NCI-H1105 treated with DMSO at 0.1 percent for 48 hours (cell line): ENCODE measurements at regions not wholly inside any gene's neighbourhood (a gene's known extent, or its start where the extent isn't known, plus 50 kb on each side); places are given as distances from the start of the nearest gene placed in this dataset.
"Not testable (repeated sequence)": the region's sequence is repeated elsewhere in the genome, so short reads cannot be mapped to it uniquely, and the experiment has no call there.

Experiments
- DNase-seq: peaks from one replicate; lab custom pipeline; 2025; lab: John Stamatoyannopoulos, UW

DNA sequence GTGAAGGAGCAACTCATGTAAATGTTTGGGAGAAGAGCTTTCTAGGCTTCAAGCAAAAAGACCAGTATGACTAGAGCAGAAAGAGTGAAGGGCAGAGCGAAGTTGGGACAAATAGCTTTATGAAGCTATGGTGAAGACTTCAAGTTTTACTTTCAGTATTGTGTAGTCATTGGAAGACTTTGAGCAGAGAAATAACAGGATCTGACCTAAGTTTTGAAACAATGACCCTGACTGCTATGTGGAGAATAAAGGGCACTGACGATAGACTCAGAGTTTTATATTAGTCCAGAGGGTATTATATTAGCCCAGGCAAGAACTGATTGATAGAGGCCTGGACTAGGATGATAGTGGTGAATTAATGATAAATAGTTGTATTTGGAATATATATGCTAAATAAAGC, 187.3 kb downstream of the KTN1 start:
- DNase-seq: no peak

DNA sequence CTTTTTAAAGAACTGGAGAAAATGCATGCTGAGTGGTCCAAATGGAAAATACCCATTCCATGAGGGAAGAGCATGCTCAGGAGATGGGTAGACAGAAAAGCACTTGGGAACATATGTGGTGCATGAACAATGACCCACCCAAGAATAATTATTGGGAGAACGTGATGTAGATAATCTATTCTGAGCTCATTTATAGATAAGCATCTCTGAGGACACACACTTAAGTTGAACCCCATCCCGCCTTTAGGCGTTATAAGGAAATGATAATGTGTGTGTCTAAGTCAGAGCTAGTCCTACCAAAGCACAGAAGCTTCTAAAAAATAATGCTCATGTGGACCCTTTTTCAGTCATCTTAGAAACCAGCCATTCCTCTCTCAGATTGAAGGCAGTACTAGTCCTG, 189.9 kb downstream of the KTN1 start:
- DNase-seq: no peak

DNA sequence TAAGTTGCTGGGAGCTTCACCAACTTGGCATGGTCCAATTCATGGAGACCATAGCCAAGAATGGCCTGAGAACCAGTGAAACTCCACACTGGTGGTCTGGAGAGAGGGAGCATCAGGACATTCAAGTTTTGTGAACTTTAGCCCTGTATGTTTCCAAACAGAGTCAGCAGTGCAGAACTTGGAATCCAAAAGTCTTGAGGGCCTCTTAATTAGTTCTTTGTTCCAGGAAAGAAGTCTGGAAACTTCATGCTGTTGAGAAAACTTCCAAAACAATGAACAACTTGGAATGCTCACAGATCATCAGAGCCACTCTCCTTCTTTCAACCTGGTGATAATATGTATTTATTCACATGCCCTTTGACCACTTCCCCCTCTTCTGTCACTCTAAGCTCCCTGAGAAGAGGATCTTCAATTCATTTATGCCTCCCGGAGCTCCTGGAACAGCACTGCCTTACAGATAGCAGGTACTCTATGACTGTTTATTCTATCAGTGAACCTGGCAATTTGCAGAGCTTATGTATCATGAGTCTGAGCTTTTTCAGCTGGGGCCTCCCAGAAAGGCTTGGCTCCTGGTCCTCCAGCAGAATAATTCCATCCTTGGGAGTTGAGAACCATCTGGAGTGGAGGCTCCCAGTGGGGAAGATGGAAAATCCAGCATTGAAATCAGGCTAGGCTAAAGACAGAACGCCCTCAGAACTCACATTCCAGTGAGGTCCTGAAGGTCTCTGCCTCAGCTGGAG, 191.4 kb downstream of the KTN1 start:
- DNase-seq: no peak

DNA sequence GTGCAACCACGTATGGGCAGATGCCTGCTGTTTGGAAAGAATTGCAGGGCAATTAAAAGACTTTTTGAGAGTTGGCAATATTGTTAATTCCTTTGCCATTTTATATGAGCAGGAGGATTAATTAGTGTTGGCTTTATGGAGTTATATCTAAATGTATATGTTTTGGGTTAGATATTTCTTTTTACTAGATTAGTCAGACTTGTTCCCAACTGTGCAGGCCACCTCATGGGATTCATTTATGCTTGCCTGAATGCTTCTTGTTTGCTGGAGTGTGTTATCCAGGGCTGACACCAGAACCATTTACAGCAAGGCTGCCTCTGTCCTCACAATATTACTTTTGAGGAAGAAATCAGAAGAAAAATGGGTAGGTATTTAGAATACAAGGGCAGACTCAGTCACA, 192.5 kb downstream of the KTN1 start:
- DNase-seq: no peak

DNA sequence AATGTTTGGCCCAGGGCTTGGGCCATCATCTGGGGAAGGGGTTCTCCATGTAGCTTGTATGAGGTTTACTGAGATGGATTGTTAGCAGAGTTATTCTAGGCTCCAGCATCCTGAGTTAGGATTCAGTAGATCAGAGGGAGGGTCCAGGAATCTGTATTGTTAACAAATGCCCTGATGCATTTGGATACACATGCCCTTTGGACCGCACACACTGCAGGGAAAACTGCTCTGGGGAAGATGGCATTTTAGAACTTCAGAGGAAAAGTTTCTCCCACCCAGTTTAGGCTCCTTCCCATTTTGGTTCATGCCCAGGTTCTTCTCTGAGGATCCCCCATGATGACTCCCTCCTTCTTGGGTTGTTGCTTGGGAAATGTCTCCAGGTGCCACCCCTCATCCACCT, 193.3 kb downstream of the KTN1 start:
- DNase-seq: no peak

DNA sequence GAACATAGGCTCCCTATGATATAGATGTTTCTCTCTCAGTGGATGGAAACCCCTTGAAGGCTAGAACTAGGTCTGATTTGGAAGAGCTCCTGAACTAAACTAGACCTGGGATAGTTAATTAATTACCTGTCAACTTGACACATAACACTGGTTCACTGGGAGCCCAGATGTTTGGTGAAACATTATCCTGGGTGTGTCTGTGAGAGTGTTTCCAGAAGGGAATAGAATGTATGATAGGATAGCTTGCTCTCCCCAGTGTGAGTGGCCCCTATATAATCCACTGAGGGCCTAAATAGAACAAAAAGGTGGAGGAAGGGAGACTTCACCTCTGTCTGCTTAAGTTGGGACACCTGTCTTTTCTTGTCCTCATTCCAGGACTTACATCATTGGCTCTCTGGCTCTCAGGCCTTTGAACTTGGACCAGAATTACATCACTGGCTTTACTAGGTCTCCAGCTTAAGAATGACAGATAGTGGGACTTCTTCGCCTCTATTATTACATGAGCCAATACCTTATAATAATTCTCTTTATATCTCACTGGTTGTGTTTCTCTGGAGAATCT, 194.1 kb downstream of the KTN1 start:
- DNase-seq: no peak

DNA sequence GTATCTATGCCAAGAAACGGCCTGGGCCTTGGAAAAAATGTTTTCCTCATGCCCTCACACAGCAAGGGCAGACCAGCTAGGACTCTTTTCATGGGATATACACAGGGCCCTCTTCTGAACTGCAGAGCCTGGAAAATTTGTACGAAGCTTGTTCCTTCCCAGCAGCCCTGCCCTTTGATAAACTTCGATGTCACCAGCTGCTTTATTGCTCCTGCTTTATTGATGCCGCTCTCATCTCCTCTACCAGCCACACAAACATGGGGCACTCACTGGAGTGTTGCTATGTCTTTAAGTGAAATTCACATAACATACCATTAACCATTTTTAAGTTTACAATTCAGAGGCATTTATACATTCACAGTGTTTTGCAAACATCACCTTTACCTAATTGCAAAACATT, 197.9 kb downstream of the KTN1 start:
- DNase-seq: no peak

DNA sequence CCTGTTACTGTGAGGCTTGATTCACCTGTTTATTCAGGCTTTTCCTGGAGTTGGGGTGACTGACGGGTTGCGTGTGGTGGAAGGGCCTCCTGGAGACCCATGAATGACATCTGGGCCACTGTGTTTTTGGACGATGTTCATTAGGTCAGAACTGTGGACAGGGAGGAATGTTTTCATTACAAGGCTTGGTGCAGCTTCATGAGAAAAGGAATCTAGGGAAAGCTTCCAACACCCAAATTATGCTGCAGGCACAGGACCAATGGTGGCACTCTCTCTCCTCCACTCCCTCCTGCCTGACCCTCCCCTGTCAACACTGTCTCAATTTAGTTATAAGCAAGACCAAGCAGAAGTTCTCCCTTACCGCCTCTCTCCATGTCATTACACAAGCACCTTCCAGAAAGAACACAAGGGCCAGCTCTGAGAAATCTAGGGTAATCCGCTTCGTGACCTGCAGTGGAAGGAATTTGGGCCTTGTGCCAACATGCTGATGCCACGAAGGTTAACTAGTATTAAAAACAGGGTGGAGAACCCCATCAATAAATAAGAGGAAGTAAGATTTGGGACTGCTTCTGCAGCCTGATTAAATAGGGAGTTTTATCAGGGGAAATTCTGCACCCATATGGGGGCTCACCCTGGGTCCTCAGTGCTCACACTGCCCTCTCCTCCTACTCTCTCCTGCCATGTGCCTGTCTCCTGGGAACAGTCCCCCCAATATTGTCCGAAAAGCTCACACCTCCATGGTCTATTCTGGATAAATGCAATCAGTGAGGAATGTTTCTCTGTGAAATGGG, 200.3 kb downstream of the KTN1 start:
- DNase-seq: no peak

DNA sequence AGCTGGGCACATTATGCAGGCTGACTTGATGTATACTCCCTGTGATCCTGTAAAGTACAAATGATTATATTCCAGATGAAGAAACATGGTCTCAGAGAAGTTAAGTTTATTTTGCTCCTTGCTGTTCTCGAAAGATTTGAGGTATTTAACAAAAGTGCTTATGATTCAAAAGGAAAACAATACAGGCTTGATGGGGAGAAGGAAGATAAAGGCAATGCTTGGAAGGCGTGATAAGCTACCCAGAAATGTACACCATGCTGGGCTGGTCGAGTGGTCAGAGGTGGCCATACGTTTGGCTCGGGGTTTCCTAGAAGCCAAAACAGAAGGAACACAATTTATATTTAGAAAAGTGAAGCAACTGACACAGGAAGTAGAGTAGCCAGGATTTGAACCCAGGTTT, 201.0 kb downstream of the KTN1 start:
- DNase-seq: no peak

DNA sequence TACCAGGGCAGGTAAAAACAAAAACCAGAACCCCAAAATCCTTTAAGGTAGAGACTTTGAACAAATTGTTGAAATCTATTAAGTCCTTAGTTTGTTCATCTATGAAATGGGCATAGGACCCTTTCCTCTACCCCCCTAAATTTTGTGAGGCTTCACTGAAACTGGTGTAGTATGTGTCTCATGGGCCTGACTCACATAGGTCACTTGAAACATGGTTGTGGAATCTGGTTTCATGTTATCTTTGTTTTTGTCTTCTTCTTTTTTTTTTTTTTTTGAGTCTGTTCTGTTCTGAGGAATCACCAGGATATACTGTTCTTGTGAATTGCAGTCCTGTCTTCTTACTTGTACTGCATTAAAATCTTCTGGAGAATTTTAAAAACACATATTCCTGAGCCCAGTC, 202.2 kb downstream of the KTN1 start:
- DNase-seq: no peak

DNA sequence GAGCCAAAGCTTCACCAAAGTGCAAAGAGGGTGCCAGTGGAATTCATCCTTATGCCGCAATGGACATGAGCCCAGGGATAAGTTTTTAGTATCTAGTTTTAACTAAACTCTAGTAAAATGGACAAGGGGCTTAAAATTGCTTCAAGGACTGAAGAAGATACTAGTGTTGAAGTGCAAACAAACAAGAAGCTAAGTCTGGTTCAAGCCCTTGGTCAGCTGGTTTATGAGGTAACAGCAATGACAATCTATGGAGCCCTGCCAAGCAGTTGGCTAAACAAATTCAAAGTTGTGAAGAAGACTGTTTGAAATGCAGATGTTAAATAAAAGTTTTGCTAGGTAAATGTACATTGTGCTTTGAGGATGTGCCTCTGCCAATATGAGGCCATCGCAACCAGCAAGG, 209.4 kb downstream of the KTN1 start:
- no peak for DNase-seq

DNA sequence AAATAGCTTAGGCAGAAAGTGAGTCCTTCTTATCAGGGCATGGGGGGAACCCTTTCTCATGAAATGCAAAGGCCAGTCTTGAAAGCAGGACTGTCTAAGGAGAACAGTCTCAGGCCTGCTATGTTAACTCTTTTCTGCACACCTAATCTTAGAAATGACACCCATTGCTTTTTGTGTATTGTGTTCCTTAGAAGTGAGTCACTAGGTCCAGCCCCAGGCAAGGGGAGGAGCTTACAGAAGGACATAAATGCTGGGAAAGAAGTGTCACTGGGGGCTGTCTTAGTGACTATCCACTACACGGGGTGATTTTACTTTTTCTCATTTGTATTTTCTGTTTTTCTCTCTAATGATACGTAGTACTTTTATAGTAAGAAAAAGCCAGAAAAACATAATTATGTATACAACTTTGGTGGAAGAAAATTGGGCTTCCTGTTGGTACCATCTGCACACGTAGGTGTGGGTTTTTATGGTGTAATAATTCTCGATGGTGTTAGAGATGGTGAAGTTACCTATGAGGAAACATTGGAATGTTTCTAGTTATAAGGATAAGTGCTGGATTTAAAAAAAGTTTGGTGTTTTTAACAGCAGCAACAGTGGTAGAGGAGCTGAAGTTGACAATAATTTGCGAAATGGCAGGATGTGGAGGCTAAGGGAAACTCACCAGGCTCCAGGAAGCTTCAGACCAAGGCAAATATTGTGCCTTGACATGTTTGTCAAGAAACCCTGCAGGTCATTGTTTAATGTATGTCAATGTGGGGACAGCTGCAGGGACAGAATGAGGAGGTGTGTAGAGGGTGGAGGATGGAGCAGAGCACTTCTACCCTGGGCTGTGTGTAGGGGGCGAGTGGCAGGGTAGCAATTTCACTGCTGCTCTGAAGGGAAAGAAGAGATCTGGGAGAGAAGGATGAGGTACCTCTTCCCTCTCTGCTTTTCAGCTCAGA, 214.9 kb downstream of the KTN1 start:
- no peak for DNase-seq

DNA sequence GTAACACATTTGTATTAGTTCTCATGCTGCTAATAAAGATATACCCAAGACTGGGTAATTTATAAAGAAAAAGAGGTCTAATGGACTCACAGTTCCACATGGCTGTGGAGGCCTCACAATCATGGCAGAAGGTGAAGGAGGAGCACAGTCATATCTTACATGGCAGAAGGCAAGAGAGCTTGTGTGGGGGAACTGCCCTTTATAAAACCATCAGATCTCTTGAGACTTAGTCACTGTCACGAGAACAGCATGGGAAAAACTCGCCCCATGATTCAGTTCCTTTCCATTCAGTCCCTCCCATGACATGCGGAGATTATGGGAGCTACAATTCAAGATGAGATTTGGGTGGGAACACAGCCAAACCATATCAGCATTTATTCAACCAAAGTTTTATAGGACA, 216.5 kb downstream of the KTN1 start:
- not testable (repeated sequence) for DNase-seq

DNA sequence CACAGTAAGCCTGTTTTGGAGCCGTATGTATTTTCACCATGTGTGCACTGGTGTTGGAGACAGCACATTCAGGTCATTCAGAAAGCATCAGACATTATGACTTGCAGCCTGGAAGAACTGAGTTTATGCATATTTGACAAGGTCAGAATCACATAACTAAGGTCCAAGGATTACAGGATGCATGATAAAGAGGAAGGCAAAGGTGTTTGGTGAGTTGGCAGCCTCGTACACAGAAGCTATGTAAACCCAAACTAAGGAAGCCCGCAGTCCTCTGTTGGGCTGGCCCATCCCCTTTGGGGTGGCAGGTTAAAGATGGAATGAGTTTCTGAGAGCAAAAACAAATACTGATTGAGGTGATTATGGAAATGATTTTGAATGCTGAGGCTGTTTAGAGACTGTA, 218.4 kb downstream of the KTN1 start:
- no peak for DNase-seq

DNA sequence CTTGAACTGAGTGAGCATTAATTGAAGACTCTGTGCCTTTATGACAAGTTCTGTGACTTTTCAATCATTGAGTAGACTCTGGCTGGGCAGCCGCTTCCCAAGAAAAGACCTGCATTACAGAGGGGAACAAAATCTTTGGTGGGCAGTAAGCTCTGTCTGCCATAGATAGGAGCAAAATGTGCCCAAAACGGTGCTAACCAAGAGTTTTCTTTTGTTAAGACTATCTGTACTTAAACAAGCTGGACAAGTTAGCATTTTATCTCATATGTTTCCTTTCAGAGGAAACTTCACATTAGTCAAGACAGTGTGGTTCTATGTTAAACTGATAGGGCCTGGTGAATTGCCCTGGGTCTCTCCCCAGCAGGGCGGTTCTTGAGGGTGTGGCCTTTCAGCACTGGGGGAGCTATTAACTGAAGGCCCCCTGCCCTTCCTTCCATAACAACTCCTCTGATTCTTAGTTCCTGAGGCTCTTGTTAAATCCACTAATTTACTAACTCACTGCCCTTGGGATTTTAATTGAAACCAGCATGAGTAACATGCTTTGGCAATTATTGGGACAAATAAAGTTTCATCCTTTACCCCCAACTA, 219.6 kb downstream of the KTN1 start:
- DNase-seq: no peak

DNA sequence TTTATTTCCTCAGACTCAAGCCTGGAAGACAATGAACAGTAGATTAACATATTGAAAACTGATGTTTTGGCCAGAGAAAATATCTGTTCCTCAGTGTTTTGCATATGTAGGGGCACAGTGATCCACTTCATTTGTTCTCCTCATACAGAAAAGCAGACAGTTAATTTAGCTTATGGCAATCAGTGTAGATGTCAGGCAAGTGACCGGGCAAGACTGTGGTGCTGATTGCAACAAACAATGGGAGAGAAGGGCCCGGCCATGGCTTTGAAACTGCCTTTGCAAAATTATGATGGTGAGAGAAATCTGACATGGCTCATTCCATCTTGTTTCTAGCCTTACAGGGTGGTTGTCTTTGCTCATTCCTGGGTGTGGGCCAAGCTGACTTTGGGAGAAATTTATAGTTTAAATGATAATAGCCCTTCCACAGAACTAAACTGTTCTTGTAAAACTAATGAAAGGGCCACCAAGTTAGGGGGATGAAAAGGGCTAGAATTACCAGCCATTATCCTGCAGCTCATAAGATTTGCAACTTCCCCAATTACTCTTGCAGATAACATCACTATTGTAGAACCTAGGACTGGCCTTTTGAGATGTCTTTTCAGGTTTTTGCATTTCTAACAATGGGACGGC, 220.3 kb downstream of the KTN1 start:
- no peak for DNase-seq

DNA sequence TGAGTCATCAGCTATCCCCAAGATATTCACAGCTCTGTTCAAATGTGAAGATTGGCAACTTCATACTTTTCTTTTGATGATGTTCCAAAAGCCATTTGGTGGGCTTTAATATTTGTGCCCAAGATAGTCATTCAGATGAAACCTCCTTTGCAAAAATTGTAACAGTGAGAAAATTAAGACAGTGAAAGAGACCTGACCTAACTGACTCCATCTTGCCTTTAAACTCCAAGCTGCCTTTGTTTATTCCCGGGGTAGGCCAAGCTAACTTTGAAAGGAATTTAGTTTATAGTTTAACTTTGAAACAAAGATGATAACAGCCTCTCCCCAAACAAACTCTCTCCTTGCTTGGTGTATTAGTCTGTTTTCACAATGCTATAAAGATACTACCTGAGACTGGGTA, 221.1 kb downstream of the KTN1 start:
- DNase-seq: no peak

DNA sequence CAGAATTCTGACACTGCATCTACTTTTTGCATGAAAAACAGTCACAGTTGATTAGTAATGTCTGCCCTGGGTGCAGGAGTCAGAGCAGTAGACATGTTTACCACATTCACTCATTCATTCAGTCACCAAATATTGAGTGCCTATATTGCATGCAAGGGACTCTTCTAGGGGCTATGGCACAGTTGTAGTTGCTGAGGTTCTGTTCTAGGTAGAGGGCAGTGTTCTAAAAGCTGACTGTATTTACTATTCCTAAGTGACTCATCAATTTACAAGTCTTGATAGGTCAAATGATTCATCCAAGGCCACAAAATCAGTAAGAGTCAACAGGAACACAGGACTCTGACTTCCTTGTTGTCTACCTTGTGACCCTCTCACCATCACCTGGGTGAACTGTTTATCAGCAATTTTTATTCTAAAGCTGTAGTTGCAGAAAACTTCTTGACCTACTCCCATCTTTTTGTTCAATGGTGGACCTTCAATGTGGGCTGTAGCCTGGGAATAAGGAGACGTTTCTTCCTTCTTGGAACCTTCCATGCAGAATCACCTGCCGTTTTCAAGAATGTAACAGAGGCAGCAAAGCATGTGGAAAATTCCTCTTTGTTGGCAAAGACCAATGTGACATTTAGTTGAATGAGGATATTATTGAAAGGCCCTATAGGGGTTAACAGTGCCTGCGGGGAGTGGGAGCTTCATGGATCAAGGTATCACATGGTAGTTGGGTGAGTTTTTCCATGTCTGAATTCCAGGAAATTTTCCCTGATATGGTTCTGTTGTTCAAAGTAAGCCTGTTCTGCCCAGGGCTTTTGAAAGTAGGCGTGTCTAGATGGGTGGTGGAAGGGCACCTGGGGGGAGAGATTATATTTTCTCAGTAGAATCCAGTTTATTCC, 223.2 kb downstream of the KTN1 start:
- DNase-seq: no peak

DNA sequence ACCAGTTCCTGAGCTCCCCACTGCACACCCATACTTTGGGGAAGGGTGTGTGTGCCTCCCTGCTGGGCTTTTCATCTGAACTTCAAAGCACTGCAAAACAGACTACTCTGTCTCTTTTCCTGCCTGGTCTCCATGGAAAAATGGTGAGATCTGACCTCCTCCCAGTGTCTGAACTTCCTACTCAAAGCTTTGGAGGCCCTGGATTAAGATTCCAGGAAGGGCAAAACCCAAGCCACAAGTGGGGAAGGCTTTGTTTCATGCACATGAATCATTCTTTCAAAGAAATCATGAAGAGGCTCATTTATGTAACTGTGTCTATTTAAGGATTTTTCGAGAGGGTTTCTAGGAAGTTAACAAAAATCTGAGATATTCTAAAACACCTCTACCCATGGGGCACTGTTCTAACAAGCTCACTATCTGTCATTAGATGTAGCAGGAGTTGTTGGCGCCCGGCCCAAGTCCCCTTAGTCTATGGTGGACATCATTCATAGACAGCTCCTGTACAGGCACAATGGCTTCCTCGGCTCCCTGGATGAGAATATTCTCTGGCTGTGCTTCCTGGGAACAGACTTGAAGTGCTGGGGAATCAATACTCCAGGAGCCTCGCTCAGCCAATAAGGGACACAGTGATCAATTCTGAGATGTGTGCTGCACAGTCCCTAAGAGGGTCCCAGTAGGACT, 224.0 kb downstream of the KTN1 start:
- DNase-seq: no peak

DNA sequence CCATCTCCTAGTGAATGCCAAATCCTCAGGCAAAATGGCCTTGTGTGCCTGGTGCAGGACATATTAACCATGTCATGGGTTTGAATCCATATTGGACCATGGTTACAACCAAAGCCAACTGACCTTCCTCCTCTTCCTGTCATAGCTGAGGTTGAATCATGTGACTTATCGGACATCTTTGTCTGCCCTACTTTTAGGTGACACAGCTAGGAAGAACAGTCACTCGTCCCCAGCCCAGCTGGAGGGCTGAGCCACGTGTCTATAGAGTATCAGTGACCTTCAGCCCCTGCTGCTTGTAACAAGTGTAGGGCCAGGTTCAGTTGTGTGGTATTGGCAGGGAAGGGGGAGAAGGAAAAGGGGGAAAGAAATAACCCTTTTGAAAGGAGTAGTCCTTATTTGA, 225.2 kb downstream of the KTN1 start:
- no peak for DNase-seq
